Fibroblast of villous mesenchyme (primary cell): ENCODE measurements at regions not wholly inside any gene's neighbourhood (a gene's known extent, or its start where the extent isn't known, plus 50 kb on each side); places are given as distances from the start of the nearest gene placed in this dataset.

Experiments
- DNase-seq: peaks from one replicate; pipeline ENCODE4 v3.0.0-alpha.2; 2010; ENCODE audit warnings: low read depth
- H3K4me3 ChIP-seq: 2 replicates; pipeline ENCODE4 v1.5.1; 2011; ENCODE audit warnings: low read depth, mild to moderate bottlenecking, low read length
- TF ChIP-seq, protein P1 (sequence below): IDR thresholded peaks from 2 replicates; pipeline ENCODE4 v1.5.1; 2012; ENCODE audit warnings: low read depth, mild to moderate bottlenecking, low read length; ENCODE audit not compliant: insufficient read depth

DNA sequence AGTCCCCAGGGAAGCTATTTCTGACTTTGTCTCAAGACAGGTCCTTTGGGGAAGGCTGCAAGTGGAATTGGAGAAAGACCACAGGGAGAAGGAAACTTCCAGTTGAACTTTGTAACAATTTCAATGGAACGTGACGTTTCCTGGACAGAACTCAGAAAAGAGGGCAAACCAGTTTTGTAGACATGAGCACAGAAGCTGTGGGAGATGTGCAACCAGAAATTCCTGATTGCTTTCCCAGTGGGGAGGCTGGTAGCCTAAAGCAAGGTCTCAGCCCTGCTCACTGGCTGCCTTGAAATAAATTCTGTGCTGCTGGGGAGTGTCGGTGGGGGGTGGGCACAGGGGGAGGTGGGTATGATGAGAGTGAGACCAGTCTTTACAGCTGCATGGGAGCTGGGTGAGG lies 1206.7 kb upstream of the ADGRL2 start:
- H3K4me3 ChIP-seq: no peak overlapping the region
- TF ChIP-seq, protein P1, sequence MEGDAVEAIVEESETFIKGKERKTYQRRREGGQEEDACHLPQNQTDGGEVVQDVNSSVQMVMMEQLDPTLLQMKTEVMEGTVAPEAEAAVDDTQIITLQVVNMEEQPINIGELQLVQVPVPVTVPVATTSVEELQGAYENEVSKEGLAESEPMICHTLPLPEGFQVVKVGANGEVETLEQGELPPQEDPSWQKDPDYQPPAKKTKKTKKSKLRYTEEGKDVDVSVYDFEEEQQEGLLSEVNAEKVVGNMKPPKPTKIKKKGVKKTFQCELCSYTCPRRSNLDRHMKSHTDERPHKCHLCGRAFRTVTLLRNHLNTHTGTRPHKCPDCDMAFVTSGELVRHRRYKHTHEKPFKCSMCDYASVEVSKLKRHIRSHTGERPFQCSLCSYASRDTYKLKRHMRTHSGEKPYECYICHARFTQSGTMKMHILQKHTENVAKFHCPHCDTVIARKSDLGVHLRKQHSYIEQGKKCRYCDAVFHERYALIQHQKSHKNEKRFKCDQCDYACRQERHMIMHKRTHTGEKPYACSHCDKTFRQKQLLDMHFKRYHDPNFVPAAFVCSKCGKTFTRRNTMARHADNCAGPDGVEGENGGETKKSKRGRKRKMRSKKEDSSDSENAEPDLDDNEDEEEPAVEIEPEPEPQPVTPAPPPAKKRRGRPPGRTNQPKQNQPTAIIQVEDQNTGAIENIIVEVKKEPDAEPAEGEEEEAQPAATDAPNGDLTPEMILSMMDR: no peak
- no peak for DNase-seq

DNA sequence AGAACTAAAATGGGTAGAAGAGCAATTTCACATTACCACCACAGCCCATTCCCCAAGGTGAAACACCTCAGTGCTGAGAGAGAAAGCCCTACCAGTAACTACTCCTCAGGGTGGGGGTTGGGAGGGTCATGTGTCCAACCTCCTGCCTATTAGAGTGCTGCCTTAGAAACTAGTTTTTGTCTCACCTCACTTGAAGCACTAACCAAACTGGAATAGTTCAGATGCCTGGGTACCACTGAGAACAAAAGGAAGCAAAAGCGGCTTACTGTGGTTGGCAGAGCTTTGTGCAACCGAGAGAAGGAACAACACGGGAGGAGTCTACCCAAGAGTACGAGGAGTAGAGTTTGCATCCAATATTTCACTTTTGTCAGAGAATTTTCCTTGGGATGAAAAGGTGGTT lies 1207.5 kb upstream of the ADGRL2 start:
- H3K4me3 ChIP-seq: no peak overlapping the region
- no peak for DNase-seq
- TF ChIP-seq, protein P1: no peak

GRCh38 chr1:80582980-80583379 lies 1217.8 kb upstream of the ADGRL2 start:
- no peak overlapping the region for H3K4me3 ChIP-seq
- TF ChIP-seq, protein P1: no peak
- no peak for DNase-seq

DNA sequence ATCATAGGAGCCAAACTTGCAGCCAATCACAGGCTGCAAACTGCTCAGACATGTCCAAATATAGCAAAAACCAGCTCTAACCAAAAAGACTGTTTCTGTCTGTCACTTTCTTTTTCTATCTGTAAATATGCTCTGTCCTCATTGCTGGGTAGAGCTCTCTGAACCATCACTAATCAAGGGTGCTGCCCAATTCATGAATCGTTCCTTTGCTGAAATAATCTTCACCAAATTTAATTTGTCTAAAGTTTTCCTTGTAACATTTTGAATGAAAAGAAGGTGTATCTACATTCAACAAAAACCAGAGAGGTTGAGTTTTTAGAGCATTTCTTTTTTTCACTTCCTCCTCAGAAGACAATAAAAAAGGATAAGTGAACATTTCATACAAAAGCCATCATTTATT lies 1221.7 kb upstream of the ADGRL2 start:
- TF ChIP-seq, protein P1: no peak
- no peak overlapping the region for H3K4me3 ChIP-seq
- no peak for DNase-seq

GRCh38 chr1:80566867-80567266 lies 1233.9 kb upstream of the ADGRL2 start:
- H3K4me3 ChIP-seq: no peak overlapping the region
- DNase-seq: no peak
- TF ChIP-seq, protein P1: no peak

DNA sequence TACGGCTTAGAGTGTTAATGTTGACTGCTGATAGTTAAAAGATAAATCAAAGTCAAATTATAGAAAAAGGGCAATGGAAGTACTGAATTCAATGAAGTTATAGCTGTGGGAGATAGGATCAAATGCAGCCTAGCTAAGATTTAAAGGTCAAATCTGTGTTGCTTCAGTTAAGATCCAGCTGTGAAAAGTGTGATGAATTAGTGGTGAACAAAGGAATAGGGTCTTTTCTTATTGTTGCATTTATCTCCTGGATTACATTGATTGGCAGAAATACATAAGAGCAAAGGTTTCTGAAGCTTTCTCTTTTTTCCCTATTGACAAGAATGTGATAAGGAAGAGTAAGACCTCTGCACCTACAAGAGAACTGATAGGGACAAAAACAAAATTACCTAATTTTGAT lies 1234.6 kb upstream of the ADGRL2 start:
- DNase-seq: no peak
- TF ChIP-seq, protein P1: no peak
- no peak overlapping the region for H3K4me3 ChIP-seq

GRCh38 chr1:80565406-80565805 lies 1235.3 kb upstream of the ADGRL2 start:
- TF ChIP-seq, protein P1: no peak
- H3K4me3 ChIP-seq: no peak overlapping the region

More at GRCh38 chr1:80565406-80565805, 1235.3 kb upstream of the ADGRL2 start:
- no peak for DNase-seq
